ENCODE measurements at regions not wholly inside any gene's neighbourhood (a gene's known extent, or its start where the extent isn't known, plus 50 kb on each side); places are given as distances from the start of the nearest gene placed in this dataset.
"Not testable (repeated sequence)": the region's sequence is repeated elsewhere in the genome, so short reads cannot be mapped to it uniquely, and the experiment has no call there.

DNA sequence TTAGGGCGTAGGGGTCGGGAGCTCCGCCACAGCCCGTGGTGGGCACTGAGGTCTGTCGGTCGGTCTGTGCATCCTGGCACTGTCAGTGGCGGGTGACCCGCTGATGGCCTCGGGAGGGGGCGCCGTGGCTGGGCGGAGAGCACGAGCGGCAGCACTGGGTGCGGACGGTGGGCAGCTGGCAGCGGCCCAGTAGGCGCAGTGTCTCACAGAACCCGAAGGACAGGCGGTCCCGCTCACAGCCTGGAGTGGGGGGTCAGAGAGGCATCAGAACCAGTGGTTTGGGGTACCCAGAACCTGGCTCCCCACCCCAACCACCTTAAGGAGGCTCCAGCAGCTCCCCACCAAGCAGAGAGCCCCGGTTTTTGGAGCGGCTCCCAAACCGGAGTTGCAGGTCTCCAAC is 124.9 kb upstream of the AKAP13 start:
- H3K4me1 Mint-ChIP-seq (ENCODE audit: low read depth); CTCF ChIA-PET; H3K27ac Mint-ChIP-seq; H3K36me3 Mint-ChIP-seq; H3K9me3 Mint-ChIP-seq; H3K27me3 Mint-ChIP-seq; DNase-seq; H3K4me3 Mint-ChIP-seq; intact Hi-C loops (cut with micrococcal nuclease); POLR2A ChIA-PET: not testable (repeated sequence)

DNA sequence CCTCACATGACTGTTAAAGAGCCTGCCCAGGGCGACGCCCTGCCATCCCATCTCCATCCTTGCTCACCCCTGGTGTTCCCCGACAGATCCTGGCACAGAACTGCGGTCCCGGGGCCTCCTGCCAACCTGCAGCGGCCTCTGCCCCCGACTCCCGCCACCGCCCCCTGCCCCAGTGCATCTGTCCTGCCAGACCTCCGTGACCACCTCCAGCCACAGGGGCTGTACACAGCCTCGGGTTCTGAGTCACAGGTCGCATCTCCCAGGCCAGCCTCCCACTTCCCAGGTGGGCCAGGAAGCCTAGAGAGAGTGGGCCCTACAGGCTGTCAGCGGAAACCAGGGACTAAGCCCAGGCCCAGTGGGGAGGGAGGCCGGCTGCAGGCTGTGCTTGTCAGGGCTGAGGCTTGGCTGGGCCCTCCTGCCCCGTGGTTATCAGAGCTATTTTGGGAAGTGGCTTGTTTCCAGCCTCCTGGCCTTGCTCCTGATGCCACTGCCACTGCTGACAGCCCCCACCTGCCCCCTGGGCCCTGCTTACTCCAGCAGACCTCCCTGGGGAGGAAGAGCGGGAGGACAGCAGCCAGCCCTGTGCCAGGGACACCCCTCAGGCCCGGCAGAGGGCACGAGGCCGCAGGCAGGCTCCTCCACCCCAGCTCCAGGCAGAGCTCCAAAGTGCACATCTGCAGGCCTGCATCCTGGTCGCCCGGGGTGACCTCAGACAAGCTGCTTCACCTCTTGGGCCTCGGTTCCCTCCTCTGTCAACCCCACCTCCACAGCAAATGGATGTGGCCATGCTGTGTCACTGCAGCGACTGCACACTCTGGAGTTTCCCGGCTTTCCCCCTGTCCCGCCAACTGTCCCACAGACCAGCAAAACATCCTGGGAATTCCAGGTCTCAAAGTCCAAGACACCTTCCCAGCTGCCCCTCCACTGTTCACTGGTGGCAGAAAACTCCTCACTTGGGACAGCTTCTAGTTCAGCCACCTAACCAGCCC is 124.1 kb upstream of the AKAP13 start:
- H3K4me1 Mint-ChIP-seq (ENCODE audit: low read depth); POLR2A ChIA-PET; CTCF ChIA-PET; intact Hi-C loops (cut with micrococcal nuclease); H3K36me3 Mint-ChIP-seq; H3K4me3 Mint-ChIP-seq; H3K27me3 Mint-ChIP-seq; H3K9me3 Mint-ChIP-seq; H3K27ac Mint-ChIP-seq; DNase-seq: not testable (repeated sequence)

DNA sequence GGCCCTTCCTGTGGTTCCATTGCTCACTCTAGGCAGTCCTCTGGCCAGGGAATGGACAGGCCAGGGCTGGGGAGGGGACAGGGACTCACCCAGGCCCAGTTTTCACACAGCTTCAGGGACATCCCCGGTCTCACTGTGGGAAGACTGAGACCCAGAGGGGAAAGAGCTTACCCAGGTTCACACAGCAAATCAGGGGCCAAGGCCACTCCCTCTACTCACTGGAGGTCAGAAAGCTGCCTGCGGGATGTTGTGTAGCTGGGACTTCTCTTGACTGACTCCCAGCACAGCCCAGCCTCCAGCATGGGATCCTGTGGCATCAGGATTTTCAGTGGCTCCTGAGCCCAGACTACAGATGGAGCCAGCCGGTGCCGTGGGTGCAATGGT is 122.3 kb upstream of the AKAP13 start:
- H3K9me3 Mint-ChIP-seq; intact Hi-C loops (cut with micrococcal nuclease); DNase-seq; H3K27me3 Mint-ChIP-seq; H3K36me3 Mint-ChIP-seq; H3K27ac Mint-ChIP-seq; POLR2A ChIA-PET; H3K4me3 Mint-ChIP-seq; H3K4me1 Mint-ChIP-seq (ENCODE audit: low read depth); CTCF ChIA-PET: not testable (repeated sequence)

DNA sequence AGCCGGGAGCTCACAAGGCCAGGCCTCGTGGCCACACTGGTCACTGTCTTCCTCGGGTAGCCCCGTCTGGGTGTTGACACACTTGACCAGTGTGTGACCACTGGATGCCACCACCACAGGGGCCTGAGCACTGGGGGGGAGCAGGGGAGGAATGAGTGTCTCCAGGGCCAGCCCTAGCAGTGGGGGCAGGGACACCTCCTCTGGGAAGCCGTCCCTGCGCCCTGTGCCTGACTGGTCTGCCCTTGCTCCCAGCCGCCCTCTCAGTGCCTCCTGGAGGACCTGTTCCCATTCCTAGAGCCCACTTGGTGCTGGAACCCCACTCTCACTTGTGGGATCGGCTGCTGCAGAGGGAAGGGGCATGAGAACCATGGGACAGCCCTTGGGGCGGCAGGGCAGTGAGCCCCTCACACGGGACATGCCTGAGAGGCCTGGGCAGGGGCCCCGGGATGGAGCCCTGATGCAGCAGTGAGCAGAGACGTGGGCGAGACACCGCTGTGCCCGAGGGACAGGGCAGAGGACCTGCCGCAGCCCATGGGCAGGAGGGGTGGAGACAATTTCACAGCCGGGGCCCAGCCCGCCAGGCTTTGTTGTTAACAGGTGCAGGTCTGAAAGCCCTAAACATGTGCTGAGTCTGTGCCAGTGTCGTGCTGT is 121.7 kb upstream of the AKAP13 start:
- POLR2A ChIA-PET; H3K9me3 Mint-ChIP-seq; H3K27ac Mint-ChIP-seq; H3K27me3 Mint-ChIP-seq; H3K4me1 Mint-ChIP-seq (ENCODE audit: low read depth); DNase-seq; intact Hi-C loops (cut with micrococcal nuclease); H3K4me3 Mint-ChIP-seq; CTCF ChIA-PET; H3K36me3 Mint-ChIP-seq: not testable (repeated sequence)

DNA sequence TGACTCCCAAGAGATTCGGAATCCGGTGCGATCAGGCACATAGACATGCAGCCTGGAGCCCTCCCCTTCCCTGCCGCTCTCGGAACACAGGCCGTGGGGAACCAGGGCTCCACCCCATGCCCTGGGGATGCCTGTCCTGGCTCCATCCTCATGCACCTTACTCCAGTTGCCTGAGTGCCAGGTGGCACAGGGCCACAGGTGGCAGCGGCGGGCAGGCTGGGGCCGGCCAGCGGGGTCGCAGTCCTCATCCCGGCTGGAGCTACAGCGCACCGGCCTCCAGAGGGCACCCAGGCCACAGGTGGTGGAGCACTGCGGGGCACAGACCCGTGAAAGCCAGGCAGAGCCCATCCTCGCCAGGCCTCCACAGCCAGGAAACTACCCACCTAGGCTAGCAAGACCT is 119.9 kb upstream of the AKAP13 start:
- H3K27me3 Mint-ChIP-seq, POLR2A ChIA-PET, DNase-seq: not testable (repeated sequence)

DNA sequence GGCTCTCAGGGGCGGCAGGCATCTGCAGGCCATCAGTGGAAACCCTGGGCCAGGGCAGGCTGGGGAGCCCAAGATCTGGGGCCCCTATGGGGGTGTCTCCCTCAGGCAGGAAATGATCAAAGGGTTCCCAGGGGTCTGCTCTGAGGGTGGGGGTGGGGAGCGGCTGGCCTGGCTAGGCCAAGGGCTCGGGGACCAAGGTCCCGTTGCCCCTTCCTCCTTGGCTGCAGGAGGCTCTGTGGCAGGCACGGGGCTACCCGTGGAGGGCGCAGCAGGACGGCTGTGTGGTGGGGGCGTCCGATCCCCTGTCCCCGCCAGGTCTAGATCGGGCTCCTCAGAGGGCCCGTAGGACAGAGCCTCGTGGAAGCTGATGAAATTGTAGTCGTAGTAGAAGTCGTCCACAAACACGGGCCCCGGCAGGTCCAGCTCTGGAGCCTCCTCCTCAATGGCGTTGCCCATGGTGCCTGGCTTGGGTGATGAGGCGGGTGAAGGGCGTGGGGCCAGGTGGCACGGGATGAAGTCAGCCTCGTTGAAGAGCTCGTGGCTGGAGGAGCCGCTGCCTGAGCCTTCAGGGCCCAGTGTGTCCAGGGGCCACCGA is 117.8 kb upstream of the AKAP13 start:
- H3K9me3 Mint-ChIP-seq; H3K27me3 Mint-ChIP-seq; H3K4me1 Mint-ChIP-seq (ENCODE audit: low read depth); H3K36me3 Mint-ChIP-seq; H3K4me3 Mint-ChIP-seq; DNase-seq; intact Hi-C loops (cut with micrococcal nuclease); H3K27ac Mint-ChIP-seq; CTCF ChIA-PET; POLR2A ChIA-PET: not testable (repeated sequence)

More for the DNA sequence above, 119.9 kb upstream of the AKAP13 start:
- intact Hi-C loops (cut with micrococcal nuclease); CTCF ChIA-PET; H3K9me3 Mint-ChIP-seq; H3K4me3 Mint-ChIP-seq; H3K27ac Mint-ChIP-seq; H3K36me3 Mint-ChIP-seq; H3K4me1 Mint-ChIP-seq (ENCODE audit: low read depth): not testable (repeated sequence)

DNA sequence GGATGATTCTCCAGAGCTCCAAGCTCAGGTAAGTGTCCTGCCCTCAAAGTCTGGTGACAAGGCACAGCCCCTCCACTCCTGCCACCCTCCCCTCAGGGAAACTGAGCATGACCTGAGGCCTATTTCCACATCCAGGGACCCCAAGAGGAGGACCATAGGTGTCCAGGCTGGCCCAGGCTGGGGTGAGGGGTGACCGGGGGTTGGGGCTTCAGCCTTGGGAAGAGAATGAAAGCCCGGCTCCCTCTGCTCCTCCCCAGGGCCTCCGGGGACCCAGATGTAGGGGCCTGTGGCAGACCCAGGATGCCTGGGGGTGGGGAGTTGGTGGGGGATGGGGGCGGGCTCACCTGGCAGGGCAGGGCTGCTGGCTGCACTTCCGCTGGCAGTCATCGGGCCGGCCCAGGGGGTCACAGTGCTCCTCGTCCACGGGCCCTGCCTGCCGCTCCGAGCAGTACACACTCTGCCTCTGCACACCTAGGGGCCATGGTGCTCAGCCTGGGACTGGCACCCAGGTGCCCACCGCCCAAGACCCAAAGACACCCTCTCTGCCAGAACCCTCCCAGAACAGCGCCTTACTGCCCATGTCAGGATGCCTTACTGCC is 116.5 kb upstream of the AKAP13 start:
- intact Hi-C loops (cut with micrococcal nuclease); H3K27ac Mint-ChIP-seq; H3K9me3 Mint-ChIP-seq; CTCF ChIA-PET; H3K4me3 Mint-ChIP-seq; H3K4me1 Mint-ChIP-seq (ENCODE audit: low read depth); H3K27me3 Mint-ChIP-seq; DNase-seq; POLR2A ChIA-PET; H3K36me3 Mint-ChIP-seq: not testable (repeated sequence)

DNA sequence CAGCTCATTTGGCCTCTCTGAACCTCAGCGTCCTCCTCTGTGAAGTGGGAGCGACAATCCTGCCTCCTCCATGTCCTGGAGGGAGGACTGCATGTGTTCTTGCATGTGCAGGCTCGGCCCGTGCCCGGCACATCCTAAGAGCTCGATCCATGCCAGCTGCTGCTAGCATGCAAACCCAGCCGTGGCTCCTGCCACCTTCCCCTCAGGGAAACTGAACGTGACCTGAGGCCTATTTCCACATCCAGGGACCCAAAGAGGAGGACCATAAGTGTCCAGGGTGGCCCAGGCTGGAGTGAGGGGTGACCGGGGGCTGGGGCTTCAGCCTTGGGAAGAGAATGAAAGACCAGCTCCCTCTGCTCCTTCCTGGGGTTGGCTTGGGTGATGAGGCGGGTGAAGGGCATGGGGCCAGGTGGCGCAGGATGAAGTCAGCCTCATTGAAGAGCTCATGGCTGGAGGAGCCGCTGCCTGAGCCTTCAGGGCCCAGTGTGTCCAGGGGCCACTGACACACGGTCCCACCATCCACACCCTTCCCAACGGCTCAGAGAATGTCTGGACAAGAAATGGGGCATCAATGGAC is 115.7 kb upstream of the AKAP13 start:
- intact Hi-C loops (cut with micrococcal nuclease), result not testable (repeated sequence)

DNA sequence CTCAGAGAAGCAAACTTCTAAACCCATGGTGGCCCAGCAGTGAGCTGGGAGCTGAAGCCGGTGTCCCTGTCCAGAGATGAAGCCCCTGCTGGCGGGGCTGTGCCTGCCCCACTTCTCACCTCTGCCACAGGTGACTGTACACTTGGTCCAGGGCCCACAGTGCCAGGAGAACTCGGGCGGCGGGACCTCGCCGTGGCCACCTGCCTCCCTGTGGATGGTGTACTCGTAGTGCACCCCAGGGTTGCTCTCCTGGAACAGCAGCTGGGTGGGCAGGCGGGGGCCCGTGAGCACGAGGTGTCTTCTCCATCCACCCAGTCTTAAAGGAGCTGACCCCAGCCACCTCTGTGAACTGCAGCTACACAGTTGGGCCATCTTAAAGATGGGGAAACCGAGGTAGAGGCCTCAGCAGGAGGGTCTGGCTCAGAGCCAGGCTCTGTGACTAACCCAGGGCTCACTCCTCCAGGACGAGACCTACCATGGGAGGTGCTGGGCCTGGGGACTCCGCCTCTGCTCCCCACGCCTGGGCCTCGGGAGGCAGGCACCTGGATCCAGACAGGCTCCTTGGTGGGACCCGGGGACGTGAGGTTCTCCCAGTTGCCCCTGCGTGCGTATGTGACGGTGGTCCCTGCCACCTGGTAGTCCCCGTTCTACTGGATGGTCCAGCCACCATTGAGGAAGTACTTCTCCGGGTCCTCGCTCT is 113.1 kb upstream of the AKAP13 start:
- H3K27ac Mint-ChIP-seq; H3K36me3 Mint-ChIP-seq; H3K9me3 Mint-ChIP-seq; POLR2A ChIA-PET; DNase-seq; CTCF ChIA-PET; intact Hi-C loops (cut with micrococcal nuclease); H3K4me1 Mint-ChIP-seq (ENCODE audit: low read depth); H3K4me3 Mint-ChIP-seq; H3K27me3 Mint-ChIP-seq: not testable (repeated sequence)

More for the DNA sequence above, 115.7 kb upstream of the AKAP13 start:
- H3K27ac Mint-ChIP-seq; H3K4me1 Mint-ChIP-seq (ENCODE audit: low read depth); DNase-seq; CTCF ChIA-PET; H3K9me3 Mint-ChIP-seq; H3K27me3 Mint-ChIP-seq; H3K36me3 Mint-ChIP-seq; H3K4me3 Mint-ChIP-seq; POLR2A ChIA-PET: not testable (repeated sequence)

DNA sequence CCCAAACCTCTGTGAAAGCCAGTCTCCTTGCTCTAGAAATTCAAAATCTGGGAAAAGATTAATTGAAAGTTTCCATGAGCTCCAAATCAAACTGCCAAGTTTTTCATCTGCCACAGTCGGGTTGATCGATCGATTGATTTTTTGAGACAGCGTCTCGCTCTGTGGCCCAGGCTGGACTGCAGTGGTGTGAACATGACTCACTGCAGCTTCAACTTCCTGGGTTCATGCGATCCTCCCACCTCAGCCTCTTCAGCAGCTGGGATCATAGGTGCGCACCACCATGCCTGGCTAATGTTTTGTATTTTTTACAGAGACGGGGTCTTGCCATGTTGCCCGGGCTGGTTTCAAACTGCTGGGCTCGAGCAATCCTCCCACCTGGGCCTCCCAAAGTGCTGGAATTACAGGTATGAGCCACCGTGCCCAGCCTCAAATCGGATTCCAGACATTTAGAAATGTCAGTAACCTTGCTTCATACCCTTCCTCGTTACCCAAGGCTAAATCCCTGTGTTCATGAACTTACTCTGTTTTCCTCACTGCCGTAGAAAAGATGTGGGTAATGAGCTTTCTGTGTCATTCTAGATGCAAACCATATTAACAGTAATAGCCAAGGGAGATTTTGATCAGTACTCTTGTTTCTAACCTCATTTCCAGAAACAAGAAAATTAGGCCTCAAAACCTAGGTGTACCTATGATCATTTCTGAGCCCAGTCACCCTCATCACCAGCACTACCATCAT is 105.9 kb upstream of the AKAP13 start:
- intact Hi-C loops (cut with micrococcal nuclease), result no loop called here
- ChIA-PET POLR2A (no interaction called here), CTCF (no interaction called here)
- Mint-ChIP-seq H3K27me3 (no peaks in the 10 kb centered on the region), H3K4me1 (ENCODE audit: low read depth) (no peaks in the 10 kb centered on the region), H3K36me3 (no peaks in the 10 kb centered on the region), H3K27ac (no peak overlapping the region), H3K4me3 (no peak overlapping the region), H3K9me3 (no peaks in the 10 kb centered on the region)
- DNase-seq, result no peak

DNA sequence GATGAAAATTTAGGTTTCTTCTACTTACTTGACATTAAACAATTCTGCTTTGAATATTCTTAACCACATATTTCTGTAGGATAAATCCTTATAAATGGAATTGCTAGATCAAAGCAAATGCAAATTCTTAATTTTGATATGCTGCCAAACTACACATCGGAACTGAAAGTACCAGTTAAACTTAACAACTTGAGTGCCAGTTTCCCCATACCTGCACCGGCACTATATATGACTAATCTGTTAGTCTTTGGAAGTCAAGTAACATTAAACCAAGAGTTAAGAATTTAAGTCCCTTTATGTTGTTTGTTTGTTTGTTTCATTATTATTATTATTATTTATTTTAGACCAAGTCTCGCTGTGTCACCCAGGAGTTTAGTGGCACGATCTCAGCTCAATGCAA is 103.9 kb upstream of the AKAP13 start:
- ChIA-PET CTCF (no interaction called here), POLR2A (no interaction called here)
- Mint-ChIP-seq H3K27ac (no peak overlapping the region), H3K36me3 (no peaks in the 10 kb centered on the region), H3K9me3 (no peaks in the 10 kb centered on the region), H3K4me1 (ENCODE audit: low read depth) (peaks cover 5% of the 10 kb centered on the region), H3K4me3 (no peak overlapping the region), H3K27me3 (no peaks in the 10 kb centered on the region)
- DNase-seq, result no peak
- intact Hi-C loops (cut with micrococcal nuclease), result no loop called here
